COLO668 (cell line): ENCODE measurements at regions not wholly inside any gene's neighbourhood (a gene's known extent, or its start where the extent isn't known, plus 50 kb on each side); places are given as distances from the start of the nearest gene placed in this dataset.
A peak's percentile ranks its signal among the peaks of the same experiment; 100 is the strongest.

Source experiments
- DNase-seq: peaks from one replicate; lab custom pipeline; 2025; ENCODE audit not compliant: unreplicated experiment; lab: John Stamatoyannopoulos, UW

GRCh38 chr1:83000286-83000685 is 998.6 kb downstream of the TTLL7 start:
- DNase-seq = no peak

- DNase-seq = no peak
Observed at GRCh38 chr1:82995951-82996350, 1003.0 kb downstream of the TTLL7 start.

DNA sequence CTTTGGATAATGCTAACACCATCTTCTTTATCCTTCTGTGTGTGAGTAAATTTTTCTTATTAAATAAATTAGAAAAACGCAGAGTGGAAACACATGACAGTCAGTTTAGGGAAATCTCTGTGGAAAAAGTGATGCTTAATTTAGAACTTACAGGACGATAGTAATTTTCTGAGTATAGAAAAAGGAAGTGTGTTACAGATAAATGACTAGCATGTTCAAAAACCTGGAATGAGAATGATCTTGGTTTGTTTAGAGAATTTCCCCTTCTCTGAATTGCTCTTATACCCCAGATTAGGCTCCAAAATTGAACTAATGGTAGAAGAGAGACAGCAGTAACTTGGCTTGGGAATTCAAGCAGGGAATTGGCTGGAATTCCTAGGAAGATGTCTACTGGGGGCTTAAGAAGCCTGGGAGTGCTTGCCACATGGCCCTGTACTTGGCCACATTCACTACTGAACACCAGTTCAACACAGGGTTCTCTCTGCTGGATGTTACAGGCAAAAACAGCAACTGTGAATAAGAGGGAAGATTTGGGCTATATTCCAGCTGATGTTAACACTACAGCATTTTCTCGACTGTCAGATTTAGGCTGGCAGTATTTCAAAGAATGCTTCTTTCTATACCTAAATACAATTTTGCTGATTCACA is 1004.2 kb downstream of the TTLL7 start:
- DNase-seq = no peak

DNA sequence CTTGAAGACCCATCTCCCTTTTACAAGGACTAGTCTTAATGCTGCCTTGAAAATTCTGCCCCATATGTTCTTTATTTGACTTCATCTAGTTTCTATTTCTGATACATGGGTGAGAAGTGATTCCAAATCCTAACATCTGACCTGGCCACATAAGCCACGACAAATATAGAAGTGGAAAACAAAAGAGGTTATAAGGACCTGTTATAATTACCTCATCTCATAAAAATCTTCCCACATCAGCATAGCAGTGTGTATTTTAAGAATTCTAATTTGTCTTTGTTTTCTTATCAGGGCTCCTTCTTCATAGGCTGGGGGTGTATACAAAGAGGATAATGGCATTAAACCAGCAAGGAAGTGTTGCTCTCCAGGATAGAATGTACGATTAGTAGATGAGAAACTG is 1007.4 kb downstream of the TTLL7 start:
- DNase-seq = no peak

GRCh38 chr1:82979593-82980236 is 1019.2 kb downstream of the TTLL7 start:
- peak; percentile 63 for DNase-seq

DNA sequence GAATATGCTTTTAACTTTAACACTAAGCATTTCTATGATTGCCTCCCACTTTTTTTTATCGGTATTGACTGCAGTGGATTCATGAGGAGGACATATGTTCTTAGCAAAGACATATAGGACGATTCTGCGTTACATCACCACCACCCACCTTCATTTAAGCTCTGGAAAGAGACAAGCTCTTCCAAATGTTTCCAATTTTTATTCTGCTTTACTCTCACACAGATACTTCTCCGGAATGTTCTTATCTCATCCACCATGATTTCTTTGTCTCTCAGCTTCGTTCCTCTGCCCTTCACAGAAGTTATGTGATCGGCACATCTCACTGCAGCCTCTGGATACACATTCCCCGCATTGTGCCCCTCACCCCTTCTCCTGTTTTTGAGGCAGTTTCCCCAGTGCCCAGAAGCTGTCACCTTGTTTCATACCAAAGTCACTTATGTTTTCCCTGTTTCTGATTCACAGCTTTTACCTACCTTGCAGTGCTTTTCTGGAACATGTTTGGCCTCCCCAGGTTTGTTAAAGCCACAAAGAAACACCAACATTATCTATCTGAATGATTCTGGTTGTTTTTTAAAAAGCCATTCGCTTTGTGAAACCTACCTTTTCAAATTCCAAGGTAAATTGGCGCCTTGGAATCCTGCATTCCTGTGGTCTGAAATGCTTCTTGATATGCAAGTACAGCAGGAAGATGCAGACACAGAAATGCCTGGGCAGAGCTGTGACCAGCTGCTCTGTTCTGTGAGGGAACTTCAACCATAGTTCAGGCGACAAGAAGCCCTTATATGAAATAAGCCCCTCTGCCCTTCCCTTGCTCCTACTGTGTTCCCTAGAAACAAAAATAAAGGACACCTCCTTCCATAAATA is 1020.2 kb downstream of the TTLL7 start:
- no peak for DNase-seq

- DNase-seq = no peak
Observed at GRCh38 chr1:82972841-82973553, 1025.9 kb downstream of the TTLL7 start.

GRCh38 chr1:82969340-82969739 is 1029.6 kb downstream of the TTLL7 start:
- DNase-seq = no peak

DNA sequence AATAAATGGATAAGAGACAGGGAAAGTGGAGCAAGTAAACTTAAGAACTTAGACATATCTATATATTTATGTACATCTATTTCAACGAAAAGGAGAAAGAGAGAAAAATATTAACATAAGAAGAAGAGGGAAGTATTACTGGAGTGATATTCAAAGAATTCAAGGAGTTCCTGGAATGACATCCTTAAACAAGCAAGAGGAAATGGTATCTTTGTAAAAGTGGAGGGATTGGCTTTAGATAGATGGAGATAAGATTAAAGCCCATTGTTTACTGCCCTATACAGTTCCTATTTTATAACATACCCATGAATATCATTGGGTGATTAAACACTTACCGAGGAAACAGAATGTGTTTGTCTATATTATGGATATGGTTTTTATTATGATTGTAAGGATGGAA is 1036.3 kb downstream of the TTLL7 start:
- DNase-seq = no peak

DNA sequence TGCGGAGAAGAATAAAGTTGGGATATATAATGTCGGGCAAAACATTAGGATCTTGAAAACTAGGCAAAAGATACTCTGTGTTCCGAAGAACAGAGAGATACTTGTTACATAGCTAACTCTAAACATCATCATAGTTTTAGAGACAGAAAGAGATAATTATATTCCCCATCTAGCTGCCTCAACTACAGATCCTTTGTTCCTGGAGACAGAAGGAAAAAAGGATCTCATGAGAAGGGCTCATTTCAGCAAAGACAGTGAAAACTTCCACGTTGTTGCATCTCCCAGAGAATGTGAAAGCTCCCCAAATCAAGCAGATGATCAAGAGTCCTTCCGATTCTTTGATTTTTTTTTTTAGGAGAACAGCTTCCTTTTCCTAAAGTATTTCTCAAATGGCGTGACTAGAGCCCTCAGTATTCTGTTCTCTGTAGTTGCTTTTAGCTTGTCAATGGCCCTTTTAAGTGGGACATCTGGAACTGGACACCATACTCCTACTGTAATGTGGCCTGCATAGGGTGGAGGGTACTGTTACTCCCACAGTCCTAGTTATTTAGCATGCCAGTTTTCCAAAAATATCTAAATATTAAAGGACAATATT is 1048.2 kb downstream of the TTLL7 start:
- DNase-seq = no peak

GRCh38 chr1:82948386-82948785 is 1050.5 kb downstream of the TTLL7 start:
- no peak for DNase-seq

DNA sequence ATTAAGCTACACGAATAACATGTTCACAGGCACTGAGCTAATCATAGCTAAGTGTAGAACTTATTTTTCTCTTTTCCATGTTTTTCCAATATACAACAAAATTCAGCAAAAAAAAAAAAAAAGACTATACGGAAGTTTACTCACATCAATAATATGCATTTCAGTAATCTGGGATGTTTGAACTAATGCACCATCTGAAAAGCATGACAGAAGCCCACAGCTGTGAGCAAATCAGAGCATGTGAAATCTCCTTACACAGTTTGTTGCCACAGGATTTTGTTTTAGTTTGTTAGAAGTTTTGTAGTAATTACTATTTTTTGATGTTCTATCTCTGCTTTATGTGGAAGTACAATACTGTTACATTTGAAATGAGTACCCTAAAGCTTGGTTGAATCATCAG is 1051.7 kb downstream of the TTLL7 start:
- DNase-seq = no peak

- no peak for DNase-seq
Observed at GRCh38 chr1:82946096-82946605, 1052.8 kb downstream of the TTLL7 start.

- DNase-seq = no peak
Observed at GRCh38 chr1:82944822-82945221, 1054.1 kb downstream of the TTLL7 start.

GRCh38 chr1:82934074-82934473 is 1064.9 kb downstream of the TTLL7 start:
- peak; percentile 31 for DNase-seq

GRCh38 chr1:82932727-82933126 is 1066.2 kb downstream of the TTLL7 start:
- no peak for DNase-seq

GRCh38 chr1:82932207-82932606 is 1066.7 kb downstream of the TTLL7 start:
- DNase-seq = no peak

DNA sequence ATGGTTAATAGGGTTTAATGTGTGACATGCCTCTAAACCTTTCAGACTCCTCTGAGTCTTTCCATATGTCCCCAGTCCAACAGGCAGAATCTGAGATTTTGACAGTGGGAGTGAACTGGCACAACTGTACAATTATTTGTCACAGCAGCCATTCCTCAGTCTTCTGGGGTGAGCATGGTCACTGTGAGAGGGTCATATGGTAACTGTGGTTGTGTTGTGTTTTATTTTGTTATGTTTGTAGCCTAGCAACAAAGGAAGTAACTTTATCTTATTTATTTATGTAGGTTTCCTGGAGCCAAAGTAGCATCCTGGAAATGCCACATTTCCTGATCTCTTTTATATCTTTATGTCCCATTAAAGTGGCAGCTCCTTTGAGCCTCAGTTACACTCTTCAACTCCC is 1067.9 kb downstream of the TTLL7 start:
- no peak for DNase-seq

GRCh38 chr1:82927753-82928152 is 1071.2 kb downstream of the TTLL7 start:
- no peak for DNase-seq

GRCh38 chr1:82924666-82925065 is 1074.3 kb downstream of the TTLL7 start:
- no peak for DNase-seq

DNA sequence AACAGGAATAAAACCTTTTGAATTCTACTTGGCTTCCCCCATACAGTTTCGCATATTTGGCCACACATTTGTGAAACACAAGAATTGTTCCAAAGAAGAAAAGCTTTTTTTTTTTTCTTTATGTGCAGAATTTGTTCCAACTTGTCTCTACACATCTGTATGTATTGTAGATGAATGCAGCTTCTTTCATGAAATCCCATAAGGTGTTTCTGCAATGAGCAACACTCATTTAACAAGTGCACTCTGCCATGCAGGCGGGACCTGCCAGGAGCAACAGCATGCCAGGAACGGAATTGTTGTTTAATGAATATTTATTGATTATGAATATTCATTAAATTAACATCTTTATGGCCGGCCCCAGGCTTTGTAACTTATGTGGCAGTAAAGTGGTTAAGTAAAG is 1075.0 kb downstream of the TTLL7 start:
- DNase-seq = no peak
